ENCODE measurements at regions not wholly inside any gene's neighbourhood (a gene's known extent, or its start where the extent isn't known, plus 50 kb on each side); places are given as distances from the start of the nearest gene placed in this dataset.

GRCh38 chr2:217703999-217704398 lies 298.8 kb downstream of the TNS1 start:
- no TSS peak for BruUV-seq (replicated peaks)
- ChIA-PET CTCF (no interaction called here), POLR2A (no interaction called here)
- ATAC-seq (no peak), DNase-seq (ENCODE audit: low read depth, low spot score) (no peak)
- no peaks in the 10 kb centered on the region; the same call in 1 of the 2 replicates for H3K27me3 ChIP-seq (ENCODE audit: control insufficient read depth, insufficient read depth, low read length)
- no peaks in the 10 kb centered on the region for H3K9me3 ChIP-seq (ENCODE audit: control insufficient read depth, insufficient read depth, low read depth, low read length)
- H3K4me3 ChIP-seq (ENCODE audit: low read depth in 2 of 2, low read length in 2 of 2), result no peak overlapping the region
- H3K27ac ChIP-seq (ENCODE audit: low read length), result no peak overlapping the region
- in situ Hi-C loops (cut with HindIII; ENCODE audit: low pct_unique_long_range_greater_than_20kb, low sequenced_read_pairs) (no loop called here), intact Hi-C loops (cut with micrococcal nuclease; ENCODE audit: unreplicated experiment) (no loop called here)
- TF ChIP-seq SIN3A (IDR thresholded peaks at IDR 0.05; ENCODE audit: borderline replicate concordance, insufficient read depth, low read depth, low read length), result no peak
- TF ChIP-seq TCF7L2 (IDR thresholded peaks at IDR 0.05; ENCODE audit: low read depth, low read length), result no peak
- no peak for TF ChIP-seq POLR2AphosphoS5 (IDR thresholded peaks at IDR 0.05; ENCODE audit: low read depth, low read length)
- TF ChIP-seq REST (IDR thresholded peaks at IDR 0.05; ENCODE audit: insufficient read depth in 1 of 2, low read depth in 2 of 2, low read length in 1 of 2), result no peak
- TF ChIP-seq CTCF (IDR thresholded peaks at IDR 0.05), result no peak
- H3K36me3 ChIP-seq (ENCODE audit: control insufficient read depth, insufficient read depth, low read length), result no peaks in the 10 kb centered on the region
- no peaks in the 10 kb centered on the region for H3K4me1 ChIP-seq (ENCODE audit: control insufficient read depth, insufficient read depth, low read length)

- TF ChIP-seq REST (IDR thresholded peaks at IDR 0.05; ENCODE audit: insufficient read depth in 1 of 2, low read depth in 2 of 2, low read length in 1 of 2) (no peak), TCF7L2 (IDR thresholded peaks at IDR 0.05; ENCODE audit: low read depth, low read length) (no peak), SIN3A (IDR thresholded peaks at IDR 0.05; ENCODE audit: borderline replicate concordance, insufficient read depth, low read depth, low read length) (no peak), POLR2AphosphoS5 (IDR thresholded peaks at IDR 0.05; ENCODE audit: low read depth, low read length) (no peak), CTCF (IDR thresholded peaks at IDR 0.05) (no peak)
- BruUV-seq (replicated peaks), result no TSS peak
- intact Hi-C loops (cut with micrococcal nuclease; ENCODE audit: unreplicated experiment) (no loop called here), in situ Hi-C loops (cut with HindIII; ENCODE audit: low pct_unique_long_range_greater_than_20kb, low sequenced_read_pairs) (no loop called here)
- ChIA-PET CTCF (no interaction called here), POLR2A (no interaction called here)
- H3K27ac ChIP-seq (ENCODE audit: low read length), result no peak overlapping the region
- H3K4me1 ChIP-seq (ENCODE audit: control insufficient read depth, insufficient read depth, low read length), result no peaks in the 10 kb centered on the region
- ATAC-seq, result no peak
- no peak for DNase-seq (ENCODE audit: low read depth, low spot score)
- H3K36me3 ChIP-seq (ENCODE audit: control insufficient read depth, insufficient read depth, low read length), result no peaks in the 10 kb centered on the region
- H3K9me3 ChIP-seq (ENCODE audit: control insufficient read depth, insufficient read depth, low read depth, low read length), result no peaks in the 10 kb centered on the region
- H3K27me3 ChIP-seq (ENCODE audit: control insufficient read depth, insufficient read depth, low read length), result no peaks in the 10 kb centered on the region; the same call in 1 of the 2 replicates
- no peak overlapping the region for H3K4me3 ChIP-seq (ENCODE audit: low read depth in 2 of 2, low read length in 2 of 2)
These were observed 299.7 kb downstream of the TNS1 start for GRCh38 chr2:217703102-217703501.

Measured in Panc1 (cell line).